Natural killer cell (primary cell): ENCODE measurements at regions not wholly inside any gene's neighbourhood (a gene's known extent, or its start where the extent isn't known, plus 50 kb on each side); places are given as distances from the start of the nearest gene placed in this dataset.

ENCODE experiments used
- ATAC-seq, 3 donors: fragments of 150-1000 bp in 2 of 3; fragments of 200-7000 bp in 1 of 3; cut with Tn5 transposase; 1 replicate in 1 of 3; 2 replicates in 2 of 3; pipeline ENCODE4 v1.10.0; 2021; ENCODE audit warnings: mild to moderate bottlenecking in 2 of 3, moderate library complexity in 2 of 3
- DNase-seq, 2 donors: peaks; one replicate each; pipeline versions ENCODE4 v3.0.0 to v3.0.0-alpha.2; 2013 to 2021; ENCODE audit warnings: mixed read lengths in 1 of 2
- H3K27ac ChIP-seq: one replicate; pipeline ENCODE4 v1.5.1; 2013; ENCODE audit warnings: mild to moderate bottlenecking, low read length
- H3K27me3 ChIP-seq: one replicate; pipeline ENCODE4 v1.6.1; 2013; ENCODE audit warnings: low read length; ENCODE audit not compliant: control insufficient read depth, insufficient read depth
- H3K36me3 ChIP-seq: one replicate; pipeline ENCODE4 v1.6.1; 2013; ENCODE audit warnings: low read length; ENCODE audit not compliant: control insufficient read depth, insufficient read depth
- H3K4me1 ChIP-seq: one replicate; pipeline ENCODE4 v1.6.1; 2013; ENCODE audit warnings: low read length; ENCODE audit not compliant: control insufficient read depth, insufficient read depth
- H3K4me3 ChIP-seq: one replicate; pipeline ENCODE4 v1.5.1; 2013; ENCODE audit warnings: low read length
- H3K9me3 ChIP-seq: one replicate; pipeline ENCODE4 v1.6.1; 2013; ENCODE audit warnings: low read length; ENCODE audit not compliant: control insufficient read depth, insufficient read depth
- H3K27ac Mint-ChIP-seq, 2 donors: one replicate each; pipeline ENCODE4 v1.8.0; 2022; ENCODE audit warnings: mild to moderate bottlenecking in 2 of 2, mixed read lengths in 2 of 2, moderate library complexity in 1 of 2
- H3K27me3 Mint-ChIP-seq, 2 donors: one replicate each; pipeline ENCODE4 v1.8.0; 2022; ENCODE audit warnings: low read depth in 2 of 2, mixed read lengths in 2 of 2
- H3K36me3 Mint-ChIP-seq: one replicate; pipeline ENCODE4 v1.8.0; 2022; ENCODE audit warnings: mixed read lengths
- H3K4me1 Mint-ChIP-seq, 2 donors: one replicate each; pipeline ENCODE4 v1.8.0; 2022; ENCODE audit warnings: mixed read lengths in 2 of 2
- H3K4me3 Mint-ChIP-seq: one replicate; pipeline ENCODE4 v1.8.0; 2022; ENCODE audit warnings: mild to moderate bottlenecking, moderate library complexity, mixed read lengths
- H3K9me3 Mint-ChIP-seq, 2 donors: one replicate each; pipeline ENCODE4 v1.8.0; 2022; ENCODE audit warnings: mixed read lengths in 2 of 2
- WGBS: methylation state at CpG from one replicate; pipeline ENCODE4 v1.1.7; 2013; ENCODE audit warnings: missing lambda C conversion rate; ENCODE audit not compliant: insufficient coverage; 5-methylcytosine and 5-hydroxymethylcytosine counted together
- intact Hi-C: fragments of 100-400 bp; cut with micrococcal nuclease; formaldehyde crosslinking; loops from one replicate; pipeline ENCODE4 v1.14.2; 2022
- TF ChIP-seq, protein P1 (sequence below): fragments of 200-600 bp; IDR thresholded peaks from one replicate; pipeline ENCODE4 v1.8.0; 2022; ENCODE audit warnings: antibody characterized with exemption

DNA sequence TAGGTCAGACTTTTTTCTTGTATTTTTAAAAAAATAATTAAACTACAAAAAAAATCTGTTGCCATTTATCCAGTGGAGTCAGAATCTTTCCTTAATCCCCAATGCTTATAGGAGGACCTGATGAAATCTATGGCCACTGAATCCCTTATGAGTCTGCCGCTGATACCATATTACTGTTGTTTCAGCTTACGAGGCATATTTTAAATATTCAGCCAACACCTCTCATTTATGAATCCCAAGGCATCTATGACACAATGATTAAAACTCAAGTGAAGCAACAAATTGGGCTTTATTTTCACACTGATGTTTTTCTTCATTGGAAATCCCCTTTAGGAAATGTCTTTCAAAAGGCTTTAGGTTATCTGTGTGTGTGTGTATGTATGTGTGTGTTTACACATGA is 137.8 kb upstream of the PUDP start:
- no peaks in the 10 kb centered on the region for H3K36me3 ChIP-seq
- Mint-ChIP-seq H3K27ac (no peak overlapping the region), H3K36me3 (no peaks in the 10 kb centered on the region), H3K27me3 (no peaks in the 10 kb centered on the region), H3K4me3 (no peak overlapping the region), H3K4me1 (no peaks in the 10 kb centered on the region), H3K9me3 (no peaks in the 10 kb centered on the region)
- DNase-seq: no peak
- ATAC-seq: no peak
- no peak overlapping the region for H3K27ac ChIP-seq
- 100% methylated on average over 2 of the region's 2 CpGs for WGBS
- TF ChIP-seq, protein P1, sequence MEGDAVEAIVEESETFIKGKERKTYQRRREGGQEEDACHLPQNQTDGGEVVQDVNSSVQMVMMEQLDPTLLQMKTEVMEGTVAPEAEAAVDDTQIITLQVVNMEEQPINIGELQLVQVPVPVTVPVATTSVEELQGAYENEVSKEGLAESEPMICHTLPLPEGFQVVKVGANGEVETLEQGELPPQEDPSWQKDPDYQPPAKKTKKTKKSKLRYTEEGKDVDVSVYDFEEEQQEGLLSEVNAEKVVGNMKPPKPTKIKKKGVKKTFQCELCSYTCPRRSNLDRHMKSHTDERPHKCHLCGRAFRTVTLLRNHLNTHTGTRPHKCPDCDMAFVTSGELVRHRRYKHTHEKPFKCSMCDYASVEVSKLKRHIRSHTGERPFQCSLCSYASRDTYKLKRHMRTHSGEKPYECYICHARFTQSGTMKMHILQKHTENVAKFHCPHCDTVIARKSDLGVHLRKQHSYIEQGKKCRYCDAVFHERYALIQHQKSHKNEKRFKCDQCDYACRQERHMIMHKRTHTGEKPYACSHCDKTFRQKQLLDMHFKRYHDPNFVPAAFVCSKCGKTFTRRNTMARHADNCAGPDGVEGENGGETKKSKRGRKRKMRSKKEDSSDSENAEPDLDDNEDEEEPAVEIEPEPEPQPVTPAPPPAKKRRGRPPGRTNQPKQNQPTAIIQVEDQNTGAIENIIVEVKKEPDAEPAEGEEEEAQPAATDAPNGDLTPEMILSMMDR: no peak
- no peak overlapping the region for H3K4me3 ChIP-seq
- no peaks in the 10 kb centered on the region for H3K27me3 ChIP-seq
- intact Hi-C loops: no loop called here
- no peaks in the 10 kb centered on the region for H3K9me3 ChIP-seq
- H3K4me1 ChIP-seq: no peaks in the 10 kb centered on the region

DNA sequence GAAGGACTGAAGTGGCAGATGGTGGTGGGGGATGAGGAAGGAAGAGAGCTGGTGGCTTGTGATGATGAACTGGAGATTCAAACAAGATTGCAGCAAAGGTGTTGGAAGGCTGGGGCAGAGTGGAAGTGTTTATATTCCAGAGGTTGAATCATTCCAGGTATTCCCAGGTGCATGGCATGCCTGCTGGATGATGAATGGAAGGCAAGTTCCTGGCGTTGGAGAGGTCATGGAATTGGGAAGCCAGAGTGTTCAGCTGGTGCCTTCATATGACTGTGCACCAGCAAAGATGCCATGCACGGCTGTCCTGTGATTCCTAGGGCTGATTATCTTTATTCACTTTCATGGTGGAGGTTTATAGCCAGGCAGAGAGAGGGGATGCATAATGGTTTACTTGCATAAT is 135.8 kb upstream of the PUDP start:
- TF ChIP-seq, protein P1: no peak
- Mint-ChIP-seq H3K36me3 (no peaks in the 10 kb centered on the region), H3K4me3 (no peak overlapping the region), H3K4me1 (no peaks in the 10 kb centered on the region), H3K27ac (no peak overlapping the region), H3K27me3 (no peaks in the 10 kb centered on the region), H3K9me3 (no peaks in the 10 kb centered on the region)
- Histone ChIP-seq H3K4me3 (no peak overlapping the region), H3K27me3 (no peaks in the 10 kb centered on the region), H3K36me3 (no peaks in the 10 kb centered on the region), H3K27ac (no peak overlapping the region), H3K9me3 (no peaks in the 10 kb centered on the region), H3K4me1 (no peaks in the 10 kb centered on the region)
- intact Hi-C loops: no loop called here
- WGBS: 100% methylated on average over 1 of the region's 2 CpGs
- DNase-seq (no peak), ATAC-seq (no peak)

DNA sequence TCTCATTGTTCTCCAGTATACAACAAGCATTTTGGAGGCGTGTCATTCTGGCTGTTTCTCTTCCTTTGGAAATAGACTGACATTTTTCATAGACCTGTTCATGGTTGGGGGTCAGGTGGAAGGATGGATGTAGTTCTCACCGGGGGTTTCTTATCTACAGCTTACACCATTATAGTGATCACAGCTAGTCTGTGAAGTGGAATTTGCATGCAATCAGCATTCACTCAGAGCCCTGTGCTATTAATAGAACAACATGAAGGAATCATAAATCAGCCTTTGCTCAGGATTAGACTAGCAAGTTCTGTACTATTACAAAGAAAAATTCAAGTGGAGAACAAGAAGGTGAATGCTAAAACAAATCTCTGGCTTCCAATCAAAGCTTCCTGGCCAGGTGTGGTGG is 132.6 kb upstream of the PUDP start:
- TF ChIP-seq, protein P1: no peak
- Mint-ChIP-seq H3K36me3 (peaks cover 11% of the 10 kb centered on the region), H3K27ac (no peak overlapping the region), H3K27me3 (no peaks in the 10 kb centered on the region), H3K4me1 (no peaks in the 10 kb centered on the region), H3K4me3 (no peak overlapping the region), H3K9me3 (no peaks in the 10 kb centered on the region)
- H3K4me1 ChIP-seq: no peaks in the 10 kb centered on the region
- intact Hi-C loops: no loop called here
- H3K27me3 ChIP-seq: no peaks in the 10 kb centered on the region
- H3K36me3 ChIP-seq: no peaks in the 10 kb centered on the region
- no peak overlapping the region for H3K27ac ChIP-seq
- DNase-seq (no peak), ATAC-seq (no peak)
- WGBS: no CpG with 5 or more reads among the region's 2 CpGs
- H3K4me3 ChIP-seq: no peak overlapping the region
- H3K9me3 ChIP-seq: no peaks in the 10 kb centered on the region

DNA sequence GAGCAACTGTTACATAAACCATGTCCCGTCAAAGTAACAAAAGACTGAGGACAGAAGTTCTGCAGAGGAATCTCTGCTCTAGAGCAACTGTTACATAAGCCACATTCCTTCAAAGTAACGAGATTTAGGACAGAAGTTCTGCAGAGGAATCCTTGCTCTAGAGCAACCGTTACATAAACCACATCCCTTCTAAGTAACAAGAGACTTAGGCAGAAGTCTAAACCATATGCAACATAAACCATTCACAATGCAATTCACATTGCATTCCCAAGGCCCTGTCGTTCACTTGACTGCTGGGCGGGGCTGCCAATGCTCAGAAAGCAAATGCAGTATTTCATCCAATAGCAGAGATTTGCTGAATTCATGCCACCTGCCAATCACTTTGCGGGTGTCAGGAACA is 124.4 kb upstream of the PUDP start:
- Mint-ChIP-seq H3K36me3 (peaks cover 9% of the 10 kb centered on the region), H3K9me3 (no peaks in the 10 kb centered on the region), H3K4me3 (no peak overlapping the region), H3K27ac (no peak overlapping the region), H3K27me3 (no peaks in the 10 kb centered on the region), H3K4me1 (no peaks in the 10 kb centered on the region)
- Histone ChIP-seq H3K4me1 (no peaks in the 10 kb centered on the region), H3K27me3 (no peaks in the 10 kb centered on the region), H3K9me3 (no peaks in the 10 kb centered on the region), H3K36me3 (no peaks in the 10 kb centered on the region), H3K27ac (no peak overlapping the region), H3K4me3 (no peak overlapping the region)
- WGBS: 77% methylated on average over 6 of the region's 6 CpGs
- DNase-seq (no peak), ATAC-seq (no peak)
- intact Hi-C loops: no loop called here
- TF ChIP-seq, protein P1: no peak
